Uterus (tissue), 3 donors: ENCODE measurements at regions not wholly inside any gene's neighbourhood (a gene's known extent, or its start where the extent isn't known, plus 50 kb on each side); places are given as distances from the start of the nearest gene placed in this dataset.

Experiments used
- DNase-seq, 2 donors: peaks; one replicate each; pipeline ENCODE4 v3.0.0-alpha.2; 2019 to 2020
- H3K27ac ChIP-seq, 2 donors: fragments of 200-600 bp; sonication (generic); 1 replicate in 1 of 2; 2 replicates in 1 of 2; pipeline ENCODE4 v1.5.1; 2016 to 2018
- H3K27me3 ChIP-seq, 2 donors: fragments of 200-600 bp; sonication (generic); one replicate each; pipeline ENCODE4 v1.5.1; 2018 to 2019; ENCODE audit warnings: control low read depth in 1 of 2
- H3K36me3 ChIP-seq, 2 donors: fragments of 200-600 bp; sonication (generic); one replicate each; pipeline ENCODE4 v1.5.1; 2019; ENCODE audit warnings: control low read depth in 1 of 2
- H3K4me1 ChIP-seq, 2 donors: fragments of 200-600 bp; sonication (generic); one replicate each; pipeline ENCODE4 v1.5.1; 2018 to 2019; ENCODE audit warnings: control low read depth in 1 of 2
- H3K4me3 ChIP-seq, 2 donors: fragments of 200-600 bp; sonication (generic); 1 replicate in 1 of 2; 2 replicates in 1 of 2; pipeline ENCODE4 v1.5.1; 2018 to 2019; ENCODE audit warnings: mild to moderate bottlenecking in 1 of 2
- H3K9me3 ChIP-seq, 2 donors: fragments of 200-600 bp; sonication (generic); one replicate each; pipeline ENCODE4 v1.5.1; 2019; ENCODE audit warnings: control low read depth in 1 of 2
- CTCF ChIP-seq, 4 experiments: fragments of 200-600 bp in 2 of 4; fragments of 450-650 bp in 2 of 4; sonication (generic) in 2 of 4; IDR thresholded peaks; one replicate each; pipeline ENCODE4 v1.5.1; 2016 to 2019; ENCODE audit warnings: antibody characterized with exemption in 4 of 4, mild to moderate bottlenecking in 2 of 4, moderate library complexity in 1 of 4
- POLR2A ChIP-seq, 2 donors: fragments of 450-650 bp; IDR thresholded peaks; one replicate each; pipeline ENCODE4 v1.6.1; 2016; ENCODE audit warnings: antibody characterized with exemption in 2 of 2, mild to moderate bottlenecking in 1 of 2, moderate library complexity in 1 of 2
- intact Hi-C: fragments of 100-400 bp; cut with DNase I; formaldehyde crosslinking; loops from one replicate; pipeline ENCODE4 v1.15.1; 2023; ENCODE audit warnings: low total_unique reads
- donor health status: DM: yes; HTN: yes; CAD: no.

GRCh38 chr18:78571831-78572347 is 407.7 kb upstream of the SALL3 start:
- no peak for DNase-seq
- Histone ChIP-seq H3K27ac (no peak overlapping the region), H3K4me1 (no peaks in the 10 kb centered on the region), H3K9me3 (peaks cover 0 to 3% of the 10 kb centered on the region in 2 donors), H3K27me3 (no peaks in the 10 kb centered on the region), H3K36me3 (no peaks in the 10 kb centered on the region), H3K4me3 (no peak overlapping the region)
- intact Hi-C loops: no loop called here
- TF ChIP-seq CTCF (IDR thresholded peaks at IDR 0.05): no peak
- TF ChIP-seq POLR2A (IDR thresholded peaks at IDR 0.05): no peak

GRCh38 chr18:78573773-78574172 is 405.8 kb upstream of the SALL3 start:
- Histone ChIP-seq H3K4me3 (no peak overlapping the region), H3K27me3 (no peaks in the 10 kb centered on the region), H3K4me1 (no peaks in the 10 kb centered on the region), H3K36me3 (no peaks in the 10 kb centered on the region), H3K9me3 (peaks cover 0 to 3% of the 10 kb centered on the region in 2 donors), H3K27ac (no peak overlapping the region)
- DNase-seq: no peak
- no peak for TF ChIP-seq CTCF (IDR thresholded peaks at IDR 0.05)
- intact Hi-C loops: no loop called here

GRCh38 chr18:78576967-78577366 is 402.7 kb upstream of the SALL3 start:
- DNase-seq: no peak
- intact Hi-C loops: no loop called here
- Histone ChIP-seq H3K27me3 (no peaks in the 10 kb centered on the region), H3K27ac (no peak overlapping the region), H3K9me3 (peaks cover 0 to 3% of the 10 kb centered on the region in 2 donors), H3K36me3 (no peaks in the 10 kb centered on the region), H3K4me3 (no peak overlapping the region), H3K4me1 (no peaks in the 10 kb centered on the region)
- no peak for TF ChIP-seq CTCF (IDR thresholded peaks at IDR 0.05)
- no peak for TF ChIP-seq POLR2A (IDR thresholded peaks at IDR 0.05)

GRCh38 chr18:78579449-78579848 is 400.2 kb upstream of the SALL3 start:
- Histone ChIP-seq H3K27ac (no peak overlapping the region), H3K9me3 (no peaks in the 10 kb centered on the region), H3K4me1 (no peaks in the 10 kb centered on the region), H3K36me3 (no peaks in the 10 kb centered on the region), H3K4me3 (no peak overlapping the region), H3K27me3 (no peaks in the 10 kb centered on the region)
- intact Hi-C loops: no loop called here
- TF ChIP-seq CTCF (IDR thresholded peaks at IDR 0.05) (no peak), POLR2A (IDR thresholded peaks at IDR 0.05) (no peak)
- DNase-seq: no peak

GRCh38 chr18:78579854-78580577 is 399.6 kb upstream of the SALL3 start:
- DNase-seq: no peak
- H3K4me1 ChIP-seq: no peaks in the 10 kb centered on the region
- H3K27ac ChIP-seq: no peak overlapping the region
- H3K4me3 ChIP-seq: no peak overlapping the region
- H3K27me3 ChIP-seq: no peaks in the 10 kb centered on the region
- intact Hi-C loops: no loop called here
- TF ChIP-seq CTCF (IDR thresholded peaks at IDR 0.05) (no peak), POLR2A (IDR thresholded peaks at IDR 0.05) (no peak)
- no peaks in the 10 kb centered on the region for H3K9me3 ChIP-seq
- H3K36me3 ChIP-seq: no peaks in the 10 kb centered on the region
